ENCODE measurements at regions not wholly inside any gene's neighbourhood (a gene's known extent, or its start where the extent isn't known, plus 50 kb on each side); places are given as distances from the start of the nearest gene placed in this dataset.

DNA sequence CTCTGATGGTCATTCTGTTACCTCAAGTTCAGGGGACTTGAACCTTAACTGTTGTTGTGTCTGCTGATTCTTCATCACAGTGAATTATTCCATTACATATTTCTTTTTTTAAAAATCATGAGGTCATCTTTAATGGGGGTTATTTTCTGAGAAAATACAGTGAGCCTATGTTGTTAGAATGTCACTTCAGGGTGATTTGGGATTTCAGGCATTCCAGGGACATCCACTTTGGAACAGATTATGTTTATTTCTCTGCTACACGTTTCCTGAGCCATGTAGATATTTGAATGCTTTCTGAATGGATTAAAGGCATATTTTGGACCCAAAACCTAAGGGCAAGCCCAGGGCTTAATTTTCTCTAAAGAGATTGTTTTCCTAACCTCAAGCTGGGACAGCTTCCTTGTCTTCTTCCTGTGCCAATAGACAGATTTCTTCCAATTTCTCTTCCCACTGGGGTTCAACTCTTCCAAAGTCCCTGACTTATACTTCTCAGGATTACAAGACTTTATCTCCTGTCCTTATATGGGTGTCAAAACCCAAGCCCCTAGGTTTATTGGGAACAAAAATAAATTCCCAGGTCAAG is 271.7 kb downstream of the ARHGAP12 start:
- TF ChIP-seq CTCF (conservative IDR thresholded peaks at IDR 0.05; ENCODE audit: low read depth in 2 of 2) (no peak), EZH2 (IDR thresholded peaks at IDR 0.05; ENCODE audit: low read depth, unreplicated experiment) (no peak), POLR2AphosphoS5 (IDR thresholded peaks at IDR 0.05; ENCODE audit: low read depth) (no peak), ZNF462 (CRISPR knock-in tag; IDR thresholded peaks at IDR 0.05) (no peak), JUNB (IDR thresholded peaks at IDR 0.05; ENCODE audit: unreplicated experiment) (no peak), ZNF114 (CRISPR knock-in tag; IDR thresholded peaks at IDR 0.05) (no peak), EZH2phosphoT487 (IDR thresholded peaks at IDR 0.05; ENCODE audit: unreplicated experiment) (no peak), CREB1 (CRISPR knock-in tag; IDR thresholded peaks at IDR 0.05; ENCODE audit: low read depth) (no peak), STAT1 (IDR thresholded peaks at IDR 0.05; ENCODE audit: unreplicated experiment) (no peak)
- TF ChIP-seq, protein P1, sequence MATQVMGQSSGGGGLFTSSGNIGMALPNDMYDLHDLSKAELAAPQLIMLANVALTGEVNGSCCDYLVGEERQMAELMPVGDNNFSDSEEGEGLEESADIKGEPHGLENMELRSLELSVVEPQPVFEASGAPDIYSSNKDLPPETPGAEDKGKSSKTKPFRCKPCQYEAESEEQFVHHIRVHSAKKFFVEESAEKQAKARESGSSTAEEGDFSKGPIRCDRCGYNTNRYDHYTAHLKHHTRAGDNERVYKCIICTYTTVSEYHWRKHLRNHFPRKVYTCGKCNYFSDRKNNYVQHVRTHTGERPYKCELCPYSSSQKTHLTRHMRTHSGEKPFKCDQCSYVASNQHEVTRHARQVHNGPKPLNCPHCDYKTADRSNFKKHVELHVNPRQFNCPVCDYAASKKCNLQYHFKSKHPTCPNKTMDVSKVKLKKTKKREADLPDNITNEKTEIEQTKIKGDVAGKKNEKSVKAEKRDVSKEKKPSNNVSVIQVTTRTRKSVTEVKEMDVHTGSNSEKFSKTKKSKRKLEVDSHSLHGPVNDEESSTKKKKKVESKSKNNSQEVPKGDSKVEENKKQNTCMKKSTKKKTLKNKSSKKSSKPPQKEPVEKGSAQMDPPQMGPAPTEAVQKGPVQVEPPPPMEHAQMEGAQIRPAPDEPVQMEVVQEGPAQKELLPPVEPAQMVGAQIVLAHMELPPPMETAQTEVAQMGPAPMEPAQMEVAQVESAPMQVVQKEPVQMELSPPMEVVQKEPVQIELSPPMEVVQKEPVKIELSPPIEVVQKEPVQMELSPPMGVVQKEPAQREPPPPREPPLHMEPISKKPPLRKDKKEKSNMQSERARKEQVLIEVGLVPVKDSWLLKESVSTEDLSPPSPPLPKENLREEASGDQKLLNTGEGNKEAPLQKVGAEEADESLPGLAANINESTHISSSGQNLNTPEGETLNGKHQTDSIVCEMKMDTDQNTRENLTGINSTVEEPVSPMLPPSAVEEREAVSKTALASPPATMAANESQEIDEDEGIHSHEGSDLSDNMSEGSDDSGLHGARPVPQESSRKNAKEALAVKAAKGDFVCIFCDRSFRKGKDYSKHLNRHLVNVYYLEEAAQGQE (IDR thresholded peaks at IDR 0.05; ENCODE audit: unreplicated experiment) = no peak
- TF ChIP-seq, protein P2, sequence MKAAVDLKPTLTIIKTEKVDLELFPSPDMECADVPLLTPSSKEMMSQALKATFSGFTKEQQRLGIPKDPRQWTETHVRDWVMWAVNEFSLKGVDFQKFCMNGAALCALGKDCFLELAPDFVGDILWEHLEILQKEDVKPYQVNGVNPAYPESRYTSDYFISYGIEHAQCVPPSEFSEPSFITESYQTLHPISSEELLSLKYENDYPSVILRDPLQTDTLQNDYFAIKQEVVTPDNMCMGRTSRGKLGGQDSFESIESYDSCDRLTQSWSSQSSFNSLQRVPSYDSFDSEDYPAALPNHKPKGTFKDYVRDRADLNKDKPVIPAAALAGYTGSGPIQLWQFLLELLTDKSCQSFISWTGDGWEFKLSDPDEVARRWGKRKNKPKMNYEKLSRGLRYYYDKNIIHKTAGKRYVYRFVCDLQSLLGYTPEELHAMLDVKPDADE (IDR thresholded peaks at IDR 0.05) = no peak

Data from GM23338 (cell line).